Uterus (tissue), 3 donors: ENCODE measurements at regions not wholly inside any gene's neighbourhood (a gene's known extent, or its start where the extent isn't known, plus 50 kb on each side); places are given as distances from the start of the nearest gene placed in this dataset.

Experiments used
- DNase-seq, 2 donors: peaks; one replicate each; pipeline ENCODE4 v3.0.0-alpha.2; 2019 to 2020
- H3K27ac ChIP-seq, 2 donors: fragments of 200-600 bp; sonication (generic); 1 replicate in 1 of 2; 2 replicates in 1 of 2; pipeline ENCODE4 v1.5.1; 2016 to 2018
- H3K27me3 ChIP-seq, 2 donors: fragments of 200-600 bp; sonication (generic); one replicate each; pipeline ENCODE4 v1.5.1; 2018 to 2019; ENCODE audit warnings: control low read depth in 1 of 2
- H3K36me3 ChIP-seq, 2 donors: fragments of 200-600 bp; sonication (generic); one replicate each; pipeline ENCODE4 v1.5.1; 2019; ENCODE audit warnings: control low read depth in 1 of 2
- H3K4me1 ChIP-seq, 2 donors: fragments of 200-600 bp; sonication (generic); one replicate each; pipeline ENCODE4 v1.5.1; 2018 to 2019; ENCODE audit warnings: control low read depth in 1 of 2
- H3K4me3 ChIP-seq, 2 donors: fragments of 200-600 bp; sonication (generic); 1 replicate in 1 of 2; 2 replicates in 1 of 2; pipeline ENCODE4 v1.5.1; 2018 to 2019; ENCODE audit warnings: mild to moderate bottlenecking in 1 of 2
- H3K9me3 ChIP-seq, 2 donors: fragments of 200-600 bp; sonication (generic); one replicate each; pipeline ENCODE4 v1.5.1; 2019; ENCODE audit warnings: control low read depth in 1 of 2
- CTCF ChIP-seq, 4 experiments: fragments of 200-600 bp in 2 of 4; fragments of 450-650 bp in 2 of 4; sonication (generic) in 2 of 4; IDR thresholded peaks; one replicate each; pipeline ENCODE4 v1.5.1; 2016 to 2019; ENCODE audit warnings: antibody characterized with exemption in 4 of 4, mild to moderate bottlenecking in 2 of 4, moderate library complexity in 1 of 4
- POLR2A ChIP-seq, 2 donors: fragments of 450-650 bp; IDR thresholded peaks; one replicate each; pipeline ENCODE4 v1.6.1; 2016; ENCODE audit warnings: antibody characterized with exemption in 2 of 2, mild to moderate bottlenecking in 1 of 2, moderate library complexity in 1 of 2
- intact Hi-C: fragments of 100-400 bp; cut with DNase I; formaldehyde crosslinking; loops from one replicate; pipeline ENCODE4 v1.15.1; 2023; ENCODE audit warnings: low total_unique reads
- donor health status: DM: yes; HTN: yes; CAD: no.

GRCh38 chr10:63718421-63718820 is 197.2 kb downstream of the REEP3 start:
- H3K27ac ChIP-seq = no peak overlapping the region
- no peak overlapping the region for H3K4me3 ChIP-seq
- no peaks in the 10 kb centered on the region for H3K36me3 ChIP-seq
- DNase-seq = no peak
- no peaks in the 10 kb centered on the region for H3K4me1 ChIP-seq
- intact Hi-C loops = loop anchor here (10.0 kb wide), 1 partner anchor 84 kb away; no protein-coding TSS in a partner anchor
- no peaks in the 10 kb centered on the region for H3K27me3 ChIP-seq
- no peaks in the 10 kb centered on the region for H3K9me3 ChIP-seq
- TF ChIP-seq POLR2A (IDR thresholded peaks at IDR 0.05) = no peak
- no peak for TF ChIP-seq CTCF (IDR thresholded peaks at IDR 0.05)

GRCh38 chr10:63719226-63719856 is 198.1 kb downstream of the REEP3 start:
- DNase-seq = no peak
- intact Hi-C loops = loop anchor here (10.0 kb wide), 1 partner anchor 85 kb away; no protein-coding TSS in a partner anchor

GRCh38 chr10:63720072-63720537 is 198.9 kb downstream of the REEP3 start:
- no peaks in the 10 kb centered on the region for H3K4me1 ChIP-seq
- no peak overlapping the region for H3K4me3 ChIP-seq
- no peaks in the 10 kb centered on the region for H3K9me3 ChIP-seq
- DNase-seq = peak in 1 of 2 donors; percentile 56
- no peaks in the 10 kb centered on the region for H3K27me3 ChIP-seq
- no peaks in the 10 kb centered on the region for H3K36me3 ChIP-seq
- TF ChIP-seq POLR2A (IDR thresholded peaks at IDR 0.05) (no peak), CTCF (IDR thresholded peaks at IDR 0.05) (peak; percentile 87 to 98 (median 96))
- intact Hi-C loops = no loop called here
- peak overlapping the region in 1 of 2 donors; percentile 55 for H3K27ac ChIP-seq

More at GRCh38 chr10:63719226-63719856, 198.1 kb downstream of the REEP3 start:
- Histone ChIP-seq H3K4me1 (no peaks in the 10 kb centered on the region), H3K36me3 (no peaks in the 10 kb centered on the region), H3K27me3 (no peaks in the 10 kb centered on the region), H3K4me3 (no peak overlapping the region), H3K9me3 (no peaks in the 10 kb centered on the region), H3K27ac (no peak overlapping the region)
- TF ChIP-seq POLR2A (IDR thresholded peaks at IDR 0.05) (no peak), CTCF (IDR thresholded peaks at IDR 0.05) (no peak)

GRCh38 chr10:63720676-63721075 is 199.5 kb downstream of the REEP3 start:
- H3K27ac ChIP-seq = peak overlapping the region; percentile 55 to 68
- intact Hi-C loops = no loop called here
- H3K27me3 ChIP-seq = no peaks in the 10 kb centered on the region
- H3K36me3 ChIP-seq = no peaks in the 10 kb centered on the region
- H3K4me1 ChIP-seq = no peaks in the 10 kb centered on the region
- DNase-seq = no peak
- no peaks in the 10 kb centered on the region for H3K9me3 ChIP-seq
- no peak overlapping the region for H3K4me3 ChIP-seq
- TF ChIP-seq POLR2A (IDR thresholded peaks at IDR 0.05) (no peak), CTCF (IDR thresholded peaks at IDR 0.05) (no peak)

GRCh38 chr10:63722537-63722936 is 201.3 kb downstream of the REEP3 start:
- DNase-seq = peak; percentile 40 to 59
- TF ChIP-seq POLR2A (IDR thresholded peaks at IDR 0.05) (no peak), CTCF (IDR thresholded peaks at IDR 0.05) (no peak)
- no peaks in the 10 kb centered on the region for H3K36me3 ChIP-seq
- no peaks in the 10 kb centered on the region for H3K27me3 ChIP-seq
- H3K4me3 ChIP-seq = no peak overlapping the region
- no peaks in the 10 kb centered on the region for H3K9me3 ChIP-seq
- intact Hi-C loops = no loop called here
- no peaks in the 10 kb centered on the region for H3K4me1 ChIP-seq
- H3K27ac ChIP-seq = peak overlapping the region; percentile 68 to 72
